Chondrocyte (in vitro differentiated cells): ENCODE measurements at regions not wholly inside any gene's neighbourhood (a gene's known extent, or its start where the extent isn't known, plus 50 kb on each side); places are given as distances from the start of the nearest gene placed in this dataset.

Source experiments
- DNase-seq: peaks from one replicate; pipeline ENCODE4 v3.0.0; 2021; ENCODE audit warnings: mixed read lengths, low spot score
- H3K27ac Mint-ChIP-seq: one replicate; pipeline ENCODE4 v1.8.0; 2021; ENCODE audit warnings: mild to moderate bottlenecking, moderate library complexity, mixed read lengths; ENCODE audit not compliant: unreplicated experiment
- H3K27me3 Mint-ChIP-seq: 2 replicates; pipeline ENCODE4 v1.8.0; 2021; ENCODE audit warnings: low read depth, mixed read lengths
- H3K36me3 Mint-ChIP-seq: 2 replicates; pipeline ENCODE4 v1.8.0; 2021; ENCODE audit warnings: low read depth, mixed read lengths
- H3K4me1 Mint-ChIP-seq: 2 replicates; pipeline ENCODE4 v1.8.0; 2021; ENCODE audit warnings: low read depth, mild to moderate bottlenecking, mixed read lengths
- H3K4me3 Mint-ChIP-seq: one replicate; pipeline ENCODE4 v1.8.0; 2021; ENCODE audit warnings: mild to moderate bottlenecking, moderate library complexity, mixed read lengths; ENCODE audit not compliant: unreplicated experiment
- H3K9me3 Mint-ChIP-seq: 2 replicates; pipeline ENCODE4 v1.8.0; 2021; ENCODE audit warnings: low read depth, mixed read lengths
- CTCF ChIP-seq: fragments of 200-600 bp; sonication (generic); IDR thresholded peaks from 2 replicates; pipeline ENCODE4 v1.5.0; 2021; ENCODE audit warnings: antibody characterized with exemption, mild to moderate bottlenecking, moderate library complexity

GRCh38 chr11:15801126-15801525, 555.2 kb downstream of the SOX6 start:
- no peak for TF ChIP-seq CTCF
- Mint-ChIP-seq H3K27me3 (no peaks in the 10 kb centered on the region), H3K9me3 (peaks cover 2% of the 10 kb centered on the region), H3K36me3 (no peaks in the 10 kb centered on the region), H3K4me3 (no peak overlapping the region), H3K27ac (peak overlapping the region; percentile 93), H3K4me1 (peaks cover 61% of the 10 kb centered on the region)
- no peak for DNase-seq

GRCh38 chr11:15801616-15802015, 554.7 kb downstream of the SOX6 start:
- no peaks in the 10 kb centered on the region for H3K36me3 Mint-ChIP-seq
- no peak overlapping the region for H3K4me3 Mint-ChIP-seq
- peak overlapping the region; percentile 93 for H3K27ac Mint-ChIP-seq
- no peak for DNase-seq
- H3K27me3 Mint-ChIP-seq, result no peaks in the 10 kb centered on the region
- peaks cover 66% of the 10 kb centered on the region for H3K4me1 Mint-ChIP-seq
- peaks cover 2% of the 10 kb centered on the region for H3K9me3 Mint-ChIP-seq
- TF ChIP-seq CTCF, result no peak

- Mint-ChIP-seq H3K36me3 (no peaks in the 10 kb centered on the region), H3K27me3 (no peaks in the 10 kb centered on the region), H3K4me3 (no peak overlapping the region), H3K4me1 (peaks cover 52% of the 10 kb centered on the region), H3K9me3 (peaks cover 2% of the 10 kb centered on the region), H3K27ac (no peak overlapping the region)
- no peak for TF ChIP-seq CTCF
- DNase-seq, result no peak
Measured at GRCh38 chr11:15805726-15806125, 550.6 kb downstream of the SOX6 start.

GRCh38 chr11:15806217-15806616, 550.1 kb downstream of the SOX6 start:
- no peak for TF ChIP-seq CTCF
- peaks cover 48% of the 10 kb centered on the region for H3K4me1 Mint-ChIP-seq
- H3K27me3 Mint-ChIP-seq, result no peaks in the 10 kb centered on the region
- no peaks in the 10 kb centered on the region for H3K36me3 Mint-ChIP-seq
- peaks cover 2% of the 10 kb centered on the region for H3K9me3 Mint-ChIP-seq
- no peak for DNase-seq
- no peak overlapping the region for H3K4me3 Mint-ChIP-seq
- H3K27ac Mint-ChIP-seq, result no peak overlapping the region

GRCh38 chr11:15807827-15808226, 548.5 kb downstream of the SOX6 start:
- Mint-ChIP-seq H3K27me3 (no peaks in the 10 kb centered on the region), H3K27ac (no peak overlapping the region), H3K4me3 (no peak overlapping the region), H3K9me3 (peaks cover 2% of the 10 kb centered on the region), H3K4me1 (peaks cover 35% of the 10 kb centered on the region), H3K36me3 (no peaks in the 10 kb centered on the region)
- no peak for DNase-seq
- TF ChIP-seq CTCF, result no peak
